ENCODE measurements at regions not wholly inside any gene's neighbourhood (a gene's known extent, or its start where the extent isn't known, plus 50 kb on each side); places are given as distances from the start of the nearest gene placed in this dataset.

DNA sequence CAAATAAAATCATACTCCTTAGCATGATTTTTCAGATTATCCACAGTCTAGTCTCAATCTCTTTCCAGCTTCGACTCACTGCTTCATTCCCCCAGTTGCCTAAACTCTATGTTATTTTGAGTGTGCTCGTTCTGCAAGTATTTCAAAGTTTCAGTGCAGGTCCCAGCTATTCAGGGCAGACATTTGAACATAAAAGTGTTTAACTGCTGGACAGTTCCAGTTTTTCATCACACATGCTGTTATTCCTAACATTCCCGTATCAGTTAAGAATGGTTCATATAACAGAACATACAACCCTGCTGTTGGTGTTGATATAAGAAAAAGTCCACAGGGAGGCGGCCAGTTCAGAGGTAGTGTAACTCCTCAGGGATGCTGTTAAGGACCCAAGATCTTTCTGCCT is 113.3 kb downstream of the SLIT2 start (continued):
- TF ChIP-seq, protein P1, sequence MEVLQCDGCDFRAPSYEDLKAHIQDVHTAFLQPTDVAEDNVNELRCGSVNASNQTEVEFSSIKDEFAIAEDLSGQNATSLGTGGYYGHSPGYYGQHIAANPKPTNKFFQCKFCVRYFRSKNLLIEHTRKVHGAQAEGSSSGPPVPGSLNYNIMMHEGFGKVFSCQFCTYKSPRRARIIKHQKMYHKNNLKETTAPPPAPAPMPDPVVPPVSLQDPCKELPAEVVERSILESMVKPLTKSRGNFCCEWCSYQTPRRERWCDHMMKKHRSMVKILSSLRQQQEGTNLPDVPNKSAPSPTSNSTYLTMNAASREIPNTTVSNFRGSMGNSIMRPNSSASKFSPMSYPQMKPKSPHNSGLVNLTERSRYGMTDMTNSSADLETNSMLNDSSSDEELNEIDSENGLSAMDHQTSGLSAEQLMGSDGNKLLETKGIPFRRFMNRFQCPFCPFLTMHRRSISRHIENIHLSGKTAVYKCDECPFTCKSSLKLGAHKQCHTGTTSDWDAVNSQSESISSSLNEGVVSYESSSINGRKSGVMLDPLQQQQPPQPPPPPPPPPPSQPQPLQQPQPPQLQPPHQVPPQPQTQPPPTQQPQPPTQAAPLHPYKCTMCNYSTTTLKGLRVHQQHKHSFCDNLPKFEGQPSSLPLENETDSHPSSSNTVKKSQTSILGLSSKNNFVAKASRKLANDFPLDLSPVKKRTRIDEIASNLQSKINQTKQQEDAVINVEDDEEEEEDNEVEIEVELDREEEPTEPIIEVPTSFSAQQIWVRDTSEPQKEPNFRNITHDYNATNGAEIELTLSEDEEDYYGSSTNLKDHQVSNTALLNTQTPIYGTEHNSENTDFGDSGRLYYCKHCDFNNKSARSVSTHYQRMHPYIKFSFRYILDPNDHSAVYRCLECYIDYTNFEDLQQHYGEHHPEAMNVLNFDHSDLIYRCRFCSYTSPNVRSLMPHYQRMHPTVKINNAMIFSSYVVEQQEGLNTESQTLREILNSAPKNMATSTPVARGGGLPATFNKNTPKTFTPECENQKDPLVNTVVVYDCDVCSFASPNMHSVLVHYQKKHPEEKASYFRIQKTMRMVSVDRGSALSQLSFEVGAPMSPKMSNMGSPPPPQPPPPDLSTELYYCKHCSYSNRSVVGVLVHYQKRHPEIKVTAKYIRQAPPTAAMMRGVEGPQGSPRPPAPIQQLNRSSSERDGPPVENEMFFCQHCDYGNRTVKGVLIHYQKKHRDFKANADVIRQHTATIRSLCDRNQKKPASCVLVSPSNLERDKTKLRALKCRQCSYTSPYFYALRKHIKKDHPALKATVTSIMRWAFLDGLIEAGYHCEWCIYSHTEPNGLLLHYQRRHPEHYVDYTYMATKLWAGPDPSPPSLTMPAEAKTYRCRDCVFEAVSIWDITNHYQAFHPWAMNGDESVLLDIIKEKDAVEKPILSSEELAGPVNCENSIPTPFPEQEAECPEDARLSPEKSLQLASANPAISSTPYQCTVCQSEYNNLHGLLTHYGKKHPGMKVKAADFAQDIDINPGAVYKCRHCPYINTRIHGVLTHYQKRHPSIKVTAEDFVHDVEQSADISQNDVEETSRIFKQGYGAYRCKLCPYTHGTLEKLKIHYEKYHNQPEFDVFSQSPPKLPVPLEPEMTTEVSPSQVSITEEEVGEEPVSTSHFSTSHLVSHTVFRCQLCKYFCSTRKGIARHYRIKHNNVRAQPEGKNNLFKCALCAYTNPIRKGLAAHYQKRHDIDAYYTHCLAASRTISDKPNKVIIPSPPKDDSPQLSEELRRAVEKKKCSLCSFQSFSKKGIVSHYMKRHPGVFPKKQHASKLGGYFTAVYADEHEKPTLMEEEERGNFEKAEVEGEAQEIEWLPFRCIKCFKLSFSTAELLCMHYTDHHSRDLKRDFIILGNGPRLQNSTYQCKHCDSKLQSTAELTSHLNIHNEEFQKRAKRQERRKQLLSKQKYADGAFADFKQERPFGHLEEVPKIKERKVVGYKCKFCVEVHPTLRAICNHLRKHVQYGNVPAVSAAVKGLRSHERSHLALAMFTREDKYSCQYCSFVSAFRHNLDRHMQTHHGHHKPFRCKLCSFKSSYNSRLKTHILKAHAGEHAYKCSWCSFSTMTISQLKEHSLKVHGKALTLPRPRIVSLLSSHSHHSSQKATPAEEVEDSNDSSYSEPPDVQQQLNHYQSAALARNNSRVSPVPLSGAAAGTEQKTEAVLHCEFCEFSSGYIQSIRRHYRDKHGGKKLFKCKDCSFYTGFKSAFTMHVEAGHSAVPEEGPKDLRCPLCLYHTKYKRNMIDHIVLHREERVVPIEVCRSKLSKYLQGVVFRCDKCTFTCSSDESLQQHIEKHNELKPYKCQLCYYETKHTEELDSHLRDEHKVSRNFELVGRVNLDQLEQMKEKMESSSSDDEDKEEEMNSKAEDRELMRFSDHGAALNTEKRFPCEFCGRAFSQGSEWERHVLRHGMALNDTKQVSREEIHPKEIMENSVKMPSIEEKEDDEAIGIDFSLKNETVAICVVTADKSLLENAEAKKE (CRISPR knock-in tag; IDR thresholded peaks at IDR 0.05), result no peak
- TF ChIP-seq, protein P2, sequence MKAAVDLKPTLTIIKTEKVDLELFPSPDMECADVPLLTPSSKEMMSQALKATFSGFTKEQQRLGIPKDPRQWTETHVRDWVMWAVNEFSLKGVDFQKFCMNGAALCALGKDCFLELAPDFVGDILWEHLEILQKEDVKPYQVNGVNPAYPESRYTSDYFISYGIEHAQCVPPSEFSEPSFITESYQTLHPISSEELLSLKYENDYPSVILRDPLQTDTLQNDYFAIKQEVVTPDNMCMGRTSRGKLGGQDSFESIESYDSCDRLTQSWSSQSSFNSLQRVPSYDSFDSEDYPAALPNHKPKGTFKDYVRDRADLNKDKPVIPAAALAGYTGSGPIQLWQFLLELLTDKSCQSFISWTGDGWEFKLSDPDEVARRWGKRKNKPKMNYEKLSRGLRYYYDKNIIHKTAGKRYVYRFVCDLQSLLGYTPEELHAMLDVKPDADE (IDR thresholded peaks at IDR 0.05), result no peak

DNA sequence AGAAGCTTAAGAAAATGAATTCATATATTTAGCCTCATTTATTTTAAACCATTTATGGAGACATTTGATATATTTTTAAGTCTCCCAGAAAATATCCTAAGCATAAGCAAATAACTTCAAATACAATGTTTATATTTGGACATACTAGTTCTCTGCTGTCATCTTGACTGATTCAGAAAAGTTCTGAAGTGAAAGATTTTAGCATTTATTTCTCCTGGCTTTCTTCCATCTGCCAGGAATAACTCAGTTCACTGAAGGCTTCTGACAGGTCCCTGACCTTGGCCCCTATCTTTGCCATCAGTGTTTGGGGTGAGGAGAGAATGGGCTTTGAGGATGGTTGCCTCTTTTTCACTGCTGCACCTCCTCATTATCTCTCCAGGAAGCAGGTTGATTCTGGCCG is 115.7 kb downstream of the SLIT2 start:
- H3K4me1 ChIP-seq (ENCODE audit: insufficient read depth), result no peaks in the 10 kb centered on the region
- H3K27me3 ChIP-seq (ENCODE audit: insufficient read depth), result no peaks in the 10 kb centered on the region
- no peaks in the 10 kb centered on the region for H3K79me2 ChIP-seq (replicated peaks; ENCODE audit: insufficient read depth)
- no peak for ATAC-seq
- H3K4me3 Mint-ChIP-seq, result no peak overlapping the region
- no peaks in the 10 kb centered on the region for H3K9me3 Mint-ChIP-seq
- H2AFZ ChIP-seq, result no peak overlapping the region
- H3K27ac Mint-ChIP-seq, result no peak overlapping the region
- H3K36me3 ChIP-seq (ENCODE audit: insufficient read depth), result no peaks in the 10 kb centered on the region
- no peaks in the 10 kb centered on the region for H3K36me3 Mint-ChIP-seq (ENCODE audit: low read depth)
- H3K27me3 Mint-ChIP-seq (ENCODE audit: insufficient read depth, low read depth, poor library complexity), result peaks cover 2% of the 10 kb centered on the region
- no peak overlapping the region for H3K27ac ChIP-seq (ENCODE audit: low read depth)
- peaks cover 3% of the 10 kb centered on the region; the same call in 2 of the 3 replicates for H3K4me1 Mint-ChIP-seq
- H3K4me3 ChIP-seq, result no peak overlapping the region
- no peak for DNase-seq (ENCODE audit: low spot score)
- H3K4me2 ChIP-seq, result no peak overlapping the region
- no peaks in the 10 kb centered on the region for H3F3A ChIP-seq (replicated peaks; ENCODE audit: low read depth)
- H4K20me1 ChIP-seq (replicated peaks; ENCODE audit: insufficient read depth), result no peaks in the 10 kb centered on the region
- no peaks in the 10 kb centered on the region for H3K9me2 ChIP-seq (ENCODE audit: insufficient read depth)
- no peak for TF ChIP-seq JUNB (IDR thresholded peaks at IDR 0.05; ENCODE audit: unreplicated experiment)
- TF ChIP-seq ZNF331 (CRISPR knock-in tag; IDR thresholded peaks at IDR 0.05; ENCODE audit: low read depth), result no peak
- TF ChIP-seq, protein P2 (IDR thresholded peaks at IDR 0.05), result no peak
- no peak for TF ChIP-seq EZH2 (IDR thresholded peaks at IDR 0.05; ENCODE audit: low read depth, unreplicated experiment)
- TF ChIP-seq NANOG (IDR thresholded peaks at IDR 0.05; ENCODE audit: borderline replicate concordance), result no peak
- TF ChIP-seq, protein P1 (CRISPR knock-in tag; IDR thresholded peaks at IDR 0.05), result no peak

All from GM23338 (cell line).